CD4-positive, CD25-positive, alpha-beta regulatory T cell (primary cell): ENCODE measurements at regions not wholly inside any gene's neighbourhood (a gene's known extent, or its start where the extent isn't known, plus 50 kb on each side); places are given as distances from the start of the nearest gene placed in this dataset.

Source experiments
- ATAC-seq, 2 donors: fragments of 150-1000 bp; cut with Tn5 transposase; one replicate each; pipeline ENCODE4 v1.10.0; 2021; ENCODE audit warnings: low read depth in 2 of 2, moderate number of reproducible peaks in 2 of 2, moderate library complexity in 1 of 2
- DNase-seq, 3 donors: peaks; one replicate each; pipeline versions ENCODE4 v3.0.0 to v3.0.0-alpha.2; 2012 to 2022; ENCODE audit warnings: mixed read lengths in 1 of 3
- H3K27ac ChIP-seq: one replicate; pipeline ENCODE4 v1.7.0; 2013; ENCODE audit warnings: mild to moderate bottlenecking, low read length; ENCODE audit not compliant: insufficient read depth, poor library complexity, severe bottlenecking
- H3K27me3 ChIP-seq: one replicate; pipeline ENCODE4 v1.7.0; 2013; ENCODE audit warnings: low read length; ENCODE audit not compliant: control insufficient read depth, insufficient read depth
- H3K36me3 ChIP-seq: one replicate; pipeline ENCODE4 v1.7.0; 2013; ENCODE audit warnings: mild to moderate bottlenecking, low read length, moderate library complexity; ENCODE audit not compliant: control insufficient read depth, insufficient read depth
- H3K4me1 ChIP-seq: 2 replicates; pipeline ENCODE4 v1.7.0; 2013; ENCODE audit warnings: mild to moderate bottlenecking, low read length; ENCODE audit not compliant: insufficient read depth, control insufficient read depth, poor library complexity, severe bottlenecking
- H3K4me3 ChIP-seq: one replicate; pipeline ENCODE4 v1.7.0; 2013; ENCODE audit warnings: low read depth, mild to moderate bottlenecking, low read length, moderate library complexity
- H3K9me3 ChIP-seq, 2 experiments: 1 replicate in 1 of 2; 2 replicates in 1 of 2; pipeline ENCODE4 v1.7.0; 2013; ENCODE audit warnings: low read length in 2 of 2, mild to moderate bottlenecking in 1 of 2, moderate library complexity in 1 of 2; ENCODE audit not compliant: control insufficient read depth in 2 of 2
- H3K27ac Mint-ChIP-seq, 3 donors: one replicate each; pipeline ENCODE4 v1.8.0; 2020 to 2022; ENCODE audit warnings: mild to moderate bottlenecking in 3 of 3, mixed read lengths in 3 of 3, moderate library complexity in 2 of 3
- H3K27me3 Mint-ChIP-seq: one replicate; pipeline ENCODE4 v1.8.0; 2022; ENCODE audit warnings: mild to moderate bottlenecking, mixed read lengths
- H3K36me3 Mint-ChIP-seq: one replicate; pipeline ENCODE4 v1.8.0; 2020; ENCODE audit warnings: mixed read lengths
- H3K4me1 Mint-ChIP-seq, 4 donors: one replicate each; pipeline ENCODE4 v1.8.0; 2020 to 2022; ENCODE audit warnings: mixed read lengths in 4 of 4, mild to moderate bottlenecking in 1 of 4
- H3K4me3 Mint-ChIP-seq, 4 donors: one replicate each; pipeline ENCODE4 v1.8.0; 2020 to 2022; ENCODE audit warnings: mild to moderate bottlenecking in 4 of 4, mixed read lengths in 4 of 4, moderate library complexity in 3 of 4
- H3K9me3 Mint-ChIP-seq, 7 donors: one replicate each; pipeline ENCODE4 v1.8.0; 2020 to 2022; ENCODE audit warnings: mixed read lengths in 7 of 7, mild to moderate bottlenecking in 3 of 7, moderate library complexity in 2 of 7

DNA sequence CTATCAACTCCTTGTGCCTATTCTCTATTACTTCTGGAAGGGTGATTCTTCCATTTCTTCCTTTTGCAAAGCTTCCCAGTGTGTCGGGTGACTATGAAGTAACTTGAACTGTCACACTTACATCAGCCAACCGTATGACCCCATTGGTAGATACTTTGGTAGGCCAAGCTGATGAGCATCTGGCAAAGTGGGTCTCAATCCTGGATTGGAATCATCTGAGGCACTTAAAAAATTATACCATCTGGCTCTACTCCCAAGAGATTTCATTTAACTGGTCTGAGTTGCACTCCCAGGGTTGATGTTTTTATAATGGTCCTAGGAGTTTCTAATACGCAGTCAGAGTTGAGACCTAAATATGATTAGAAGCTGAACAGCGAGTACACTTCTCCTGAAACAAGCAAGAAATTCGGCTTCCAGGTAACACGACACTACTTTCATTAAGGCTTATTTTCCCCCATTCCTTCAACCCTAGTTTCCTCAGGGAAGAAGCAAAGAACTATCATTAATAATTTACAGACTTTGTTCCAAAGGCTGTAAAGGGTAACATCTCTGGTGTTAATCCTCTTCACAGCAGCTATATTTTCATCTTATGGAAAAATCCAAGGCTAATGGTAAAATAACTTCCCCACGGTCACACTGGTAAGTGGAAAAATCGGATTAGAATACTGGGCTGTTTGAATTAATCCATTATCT, 76.8 kb downstream of the PDE6H start:
- no peak overlapping the region for H3K27ac ChIP-seq
- no peaks in the 10 kb centered on the region for H3K4me1 Mint-ChIP-seq
- peak overlapping the region in 1 of 3 donors; percentile 45 for H3K27ac Mint-ChIP-seq
- no peak overlapping the region for H3K4me3 Mint-ChIP-seq
- no peak overlapping the region for H3K4me3 ChIP-seq
- H3K4me1 ChIP-seq: no peaks in the 10 kb centered on the region
- no peaks in the 10 kb centered on the region for H3K9me3 ChIP-seq
- no peak for DNase-seq
- no peaks in the 10 kb centered on the region for H3K36me3 Mint-ChIP-seq
- H3K36me3 ChIP-seq: no peaks in the 10 kb centered on the region
- H3K27me3 Mint-ChIP-seq: peaks cover 5% of the 10 kb centered on the region
- peaks cover 7% of the 10 kb centered on the region for H3K27me3 ChIP-seq
- no peak for ATAC-seq
- no peaks in the 10 kb centered on the region for H3K9me3 Mint-ChIP-seq

DNA sequence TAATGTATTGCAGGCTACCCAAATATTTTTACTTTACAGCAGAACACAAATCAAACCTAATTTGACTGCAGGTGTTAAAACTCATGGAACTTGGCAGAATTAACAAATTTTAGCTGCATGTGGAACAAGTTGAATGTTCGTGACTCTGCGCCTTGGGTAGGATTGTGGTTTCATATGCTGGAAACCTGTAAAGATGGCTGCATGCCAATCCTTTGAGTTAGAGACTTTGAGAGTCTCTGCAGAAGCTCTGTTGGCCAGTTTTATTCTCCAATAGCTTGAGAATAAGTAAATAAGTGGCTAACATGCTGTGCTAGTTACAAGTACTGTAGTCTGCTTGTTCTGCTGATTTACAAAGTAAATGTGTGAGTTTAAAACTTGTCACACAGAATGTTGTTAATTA, 77.8 kb downstream of the PDE6H start:
- peak in 2 of 3 donors; percentile 9 to 32 for DNase-seq
- peak in 1 of 2 donors; percentile 48 for ATAC-seq
- Mint-ChIP-seq H3K9me3 (no peaks in the 10 kb centered on the region), H3K27ac (no peak overlapping the region), H3K4me3 (no peak overlapping the region), H3K4me1 (no peaks in the 10 kb centered on the region), H3K36me3 (no peaks in the 10 kb centered on the region), H3K27me3 (no peaks in the 10 kb centered on the region)
- peaks cover 7% of the 10 kb centered on the region for H3K27me3 ChIP-seq
- H3K9me3 ChIP-seq: no peaks in the 10 kb centered on the region
- no peaks in the 10 kb centered on the region for H3K36me3 ChIP-seq
- H3K27ac ChIP-seq: no peak overlapping the region
- H3K4me1 ChIP-seq: no peaks in the 10 kb centered on the region
- no peak overlapping the region for H3K4me3 ChIP-seq

DNA sequence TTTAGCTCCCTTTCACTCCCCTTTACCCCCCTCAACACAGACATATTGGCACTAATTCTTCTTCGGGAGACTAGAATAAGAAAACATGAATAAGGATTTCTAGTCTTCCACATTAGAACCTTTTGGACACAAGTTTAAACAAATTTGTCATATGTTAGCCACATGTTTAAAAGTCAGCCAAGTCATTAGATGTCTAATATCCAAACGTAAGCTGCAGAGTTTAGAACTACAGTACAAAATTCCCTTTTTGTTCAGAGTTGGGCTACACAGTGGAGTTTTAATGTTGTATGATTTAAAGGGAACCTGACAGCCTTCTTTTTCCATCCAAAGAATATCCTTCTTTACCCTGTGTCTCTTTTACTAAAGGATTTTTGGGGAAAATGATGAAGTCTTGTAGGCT, 79.8 kb downstream of the PDE6H start:
- H3K4me3 Mint-ChIP-seq: no peak overlapping the region
- ATAC-seq: no peak

DNA sequence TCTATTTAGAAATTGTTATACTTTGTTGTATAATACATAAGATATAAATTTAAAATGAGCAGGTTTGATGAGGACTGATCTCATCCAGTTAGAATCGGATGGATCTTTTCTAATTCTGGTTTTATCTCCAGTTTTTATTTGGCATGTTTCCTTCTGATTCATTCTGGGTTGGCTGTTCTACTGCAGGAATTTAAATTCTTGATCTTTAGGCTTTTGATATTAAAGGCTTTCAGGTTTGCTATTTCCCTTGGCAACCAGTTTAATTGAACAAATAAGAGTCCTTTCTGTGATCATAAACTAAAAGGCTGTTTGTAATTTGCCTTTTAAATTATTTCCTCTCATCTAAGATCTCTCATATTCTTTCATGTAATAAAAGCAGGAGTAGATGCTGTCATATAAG, 83.4 kb downstream of the PDE6H start:
- H3K27me3 Mint-ChIP-seq: peaks cover 10% of the 10 kb centered on the region
- H3K4me1 Mint-ChIP-seq: no peaks in the 10 kb centered on the region
- no peak for DNase-seq

More for the DNA sequence above, 79.8 kb downstream of the PDE6H start:
- peaks cover 7% of the 10 kb centered on the region for H3K27me3 ChIP-seq
- H3K4me1 ChIP-seq: no peaks in the 10 kb centered on the region
- H3K36me3 ChIP-seq: no peaks in the 10 kb centered on the region
- no peak overlapping the region for H3K4me3 ChIP-seq
- H3K27ac ChIP-seq: no peak overlapping the region
- H3K9me3 ChIP-seq: no peaks in the 10 kb centered on the region
- Mint-ChIP-seq H3K27me3 (peaks cover 6% of the 10 kb centered on the region), H3K9me3 (no peaks in the 10 kb centered on the region), H3K4me1 (no peaks in the 10 kb centered on the region), H3K36me3 (no peaks in the 10 kb centered on the region), H3K27ac (no peak overlapping the region)
- no peak for DNase-seq

More for the DNA sequence above, 83.4 kb downstream of the PDE6H start:
- Histone ChIP-seq H3K36me3 (no peaks in the 10 kb centered on the region), H3K27ac (no peak overlapping the region), H3K9me3 (no peaks in the 10 kb centered on the region), H3K4me3 (no peak overlapping the region), H3K27me3 (peaks cover under 1% of the 10 kb centered on the region), H3K4me1 (no peaks in the 10 kb centered on the region)
- Mint-ChIP-seq H3K27ac (no peak overlapping the region), H3K4me3 (no peak overlapping the region), H3K9me3 (no peaks in the 10 kb centered on the region), H3K36me3 (no peaks in the 10 kb centered on the region)
- ATAC-seq: no peak
